ENCODE measurements at regions not wholly inside any gene's neighbourhood (a gene's known extent, or its start where the extent isn't known, plus 50 kb on each side); places are given as distances from the start of the nearest gene placed in this dataset.

GRCh38 chr10:1966712-1967376 lies 229.5 kb upstream of the ADARB2 start:
- DNase-seq (ENCODE audit: low read depth, low spot score): no peak

- DNase-seq (ENCODE audit: low read depth, low spot score): no peak
Measured at GRCh38 chr10:1964476-1964875, 227.2 kb upstream of the ADARB2 start.

GRCh38 chr10:1963341-1963740 lies 226.0 kb upstream of the ADARB2 start:
- no peak for DNase-seq (ENCODE audit: low read depth, low spot score)

GRCh38 chr10:1961989-1962388 lies 224.7 kb upstream of the ADARB2 start:
- no peak for DNase-seq (ENCODE audit: low read depth, low spot score)

GRCh38 chr10:1960982-1961381 lies 223.7 kb upstream of the ADARB2 start:
- DNase-seq (ENCODE audit: low read depth, low spot score): no peak

GRCh38 chr10:1957057-1957456 lies 219.7 kb upstream of the ADARB2 start:
- DNase-seq (ENCODE audit: low read depth, low spot score): no peak

GRCh38 chr10:1954300-1954699 lies 217.0 kb upstream of the ADARB2 start:
- no peak for DNase-seq (ENCODE audit: low read depth, low spot score)

- no peak for DNase-seq (ENCODE audit: low read depth, low spot score)
Measured at GRCh38 chr10:1952126-1953095, 215.1 kb upstream of the ADARB2 start.

GRCh38 chr10:1950803-1951495 lies 213.6 kb upstream of the ADARB2 start:
- no peak for DNase-seq (ENCODE audit: low read depth, low spot score)

- no peak for DNase-seq (ENCODE audit: low read depth, low spot score)
Measured at GRCh38 chr10:1947464-1948003, 210.2 kb upstream of the ADARB2 start.

GRCh38 chr10:1944487-1944886 lies 207.2 kb upstream of the ADARB2 start:
- DNase-seq (ENCODE audit: low read depth, low spot score): no peak

- no peak for DNase-seq (ENCODE audit: low read depth, low spot score)
Measured at GRCh38 chr10:1942478-1942877, 205.2 kb upstream of the ADARB2 start.

- peak; percentile 77 for DNase-seq (ENCODE audit: low read depth, low spot score)
Measured at GRCh38 chr10:1939016-1939415, 201.7 kb upstream of the ADARB2 start.

- peak; percentile 55 for DNase-seq (ENCODE audit: low read depth, low spot score)
Measured at GRCh38 chr10:1938317-1938716, 201.0 kb upstream of the ADARB2 start.

- no peak for DNase-seq (ENCODE audit: low read depth, low spot score)
Measured at GRCh38 chr10:1935912-1936311, 198.6 kb upstream of the ADARB2 start.

- DNase-seq (ENCODE audit: low read depth, low spot score): no peak
Measured at GRCh38 chr10:1933215-1933614, 195.9 kb upstream of the ADARB2 start.

- DNase-seq (ENCODE audit: low read depth, low spot score): no peak
Measured at GRCh38 chr10:1932692-1933094, 195.4 kb upstream of the ADARB2 start.

- no peak for DNase-seq (ENCODE audit: low read depth, low spot score)
Measured at GRCh38 chr10:1928606-1929005, 191.3 kb upstream of the ADARB2 start.

GRCh38 chr10:1923998-1924397 lies 186.7 kb upstream of the ADARB2 start:
- DNase-seq (ENCODE audit: low read depth, low spot score): no peak

GRCh38 chr10:1923586-1923985 lies 186.3 kb upstream of the ADARB2 start:
- DNase-seq (ENCODE audit: low read depth, low spot score): no peak

GRCh38 chr10:1920941-1921340 lies 183.6 kb upstream of the ADARB2 start:
- no peak for DNase-seq (ENCODE audit: low read depth, low spot score)

- DNase-seq (ENCODE audit: low read depth, low spot score): no peak
Measured at GRCh38 chr10:1920127-1920526, 182.8 kb upstream of the ADARB2 start.
